ENCODE measurements at regions not wholly inside any gene's neighbourhood (a gene's known extent, or its start where the extent isn't known, plus 50 kb on each side); places are given as distances from the start of the nearest gene placed in this dataset.
A peak's percentile ranks its signal among the peaks of the same experiment; 100 is the strongest.

DNA sequence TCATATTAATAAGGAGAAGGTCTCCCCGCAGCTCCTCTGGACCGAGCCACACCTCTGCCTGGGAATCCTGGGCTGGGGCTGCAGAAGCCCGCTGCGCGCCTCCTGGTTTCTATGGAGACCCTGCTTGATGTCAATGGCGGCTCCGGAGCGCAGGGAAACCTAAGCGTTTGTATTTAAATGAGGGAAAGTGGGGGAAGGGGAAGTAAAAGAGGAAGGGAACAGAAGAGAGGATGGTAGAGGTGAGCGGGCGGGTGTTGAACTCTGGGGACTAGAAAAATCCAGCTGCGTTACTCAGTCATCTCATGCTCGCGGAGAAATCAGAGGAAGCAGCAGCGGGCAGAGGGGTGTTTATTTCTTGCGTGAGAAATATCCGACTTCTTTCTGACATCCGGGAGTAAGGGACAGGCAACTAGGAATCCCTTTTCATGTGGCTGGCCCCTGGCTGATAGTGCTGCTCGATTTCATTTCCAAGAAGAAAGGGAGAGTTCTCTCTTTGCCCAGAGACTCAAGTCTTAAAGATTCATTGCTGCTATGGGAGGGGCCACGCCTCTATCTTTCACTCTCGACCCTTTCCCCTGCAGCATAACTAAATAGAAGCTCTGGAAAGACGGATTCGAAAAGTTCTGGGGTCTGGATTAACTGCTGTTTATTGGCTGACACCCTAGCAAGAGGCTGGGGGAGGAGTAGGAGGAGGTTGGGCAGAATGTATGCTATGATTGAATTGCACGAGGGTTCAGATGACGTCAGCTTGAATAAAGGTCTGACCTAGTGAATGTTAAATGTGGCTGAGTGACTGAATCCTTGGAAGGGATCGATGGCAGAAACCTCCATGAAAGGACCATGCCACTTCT lies 110.5 kb upstream of the GAP43 start:
- ChIA-PET SMC1A (ENCODE audit: uncharacterized antibody, unreplicated experiment) (no interaction called here), CTCF (no interaction called here), POLR2A (no interaction called here), RAD21 (ENCODE audit: unreplicated experiment) (no interaction called here)
- no TSS peak for BruUV-seq (replicated peaks)
- Histone ChIP-seq H3K79me2 (ENCODE audit: control insufficient read depth, insufficient read depth, low read length) (no peaks in the 10 kb centered on the region), H4K20me1 (ENCODE audit: control insufficient read depth, insufficient read depth) (no peaks in the 10 kb centered on the region), H3K4me3 (0 out of 2 replicates have a peak overlapping the region, but pooled peaks have one; percentile 14), H3K36me3 (ENCODE audit: control insufficient read depth in 2 of 2, insufficient read depth in 2 of 2, low read length in 1 of 2) (no peaks in the 10 kb centered on the region), H3K9ac (ENCODE audit: control insufficient read depth, insufficient read depth, low read length) (no peak overlapping the region), H3K27ac (ENCODE audit: control insufficient read depth, insufficient read depth) (no peak overlapping the region), H2AFZ (ENCODE audit: control insufficient read depth, low read depth, low read length) (peak overlapping the region; percentile 21), H3K9me3 (replicated peaks; ENCODE audit: control insufficient read depth, insufficient read depth, low read length) (no peaks in the 10 kb centered on the region), H3K4me1 (ENCODE audit: control insufficient read depth, insufficient read depth, low read length) (no peaks in the 10 kb centered on the region; the same call in 1 of the 2 replicates), H3K27me3 (replicated peaks in 1 of 2; ENCODE audit: control insufficient read depth in 2 of 2, insufficient read depth in 2 of 2, low read length in 1 of 2) (0 out of 4 replicates have a peak, but pooled peaks cover 0 to 2% of the 10 kb centered on the region in 2 experiments), H3K4me2 (ENCODE audit: control insufficient read depth, insufficient read depth) (peak overlapping the region; percentile 51)
- WGBS (ENCODE audit: insufficient coverage, insufficient replicate concordance, low lambda C conversion rate, missing lambda C conversion rate): 2% methylated on average over 26 of the region's 26 CpGs
- ATAC-seq: no peak
- DNase-seq (ENCODE audit: low read depth, low spot score): no peak
- in situ Hi-C loops (cut with MboI) (no loop called here), intact Hi-C loops (cut with micrococcal nuclease; ENCODE audit: unreplicated experiment) (no loop called here)
- TF ChIP-seq YY1 (IDR thresholded peaks at IDR 0.05; ENCODE audit: low read depth, low read length) (0 out of 2 replicates have a peak, but pooled peaks have one; percentile 34), DPF2 (IDR thresholded peaks at IDR 0.05) (no peak), ATF7 (IDR thresholded peaks at IDR 0.05; ENCODE audit: low read depth) (peak; percentile 61)
- FAIRE-seq: no peak

DNA sequence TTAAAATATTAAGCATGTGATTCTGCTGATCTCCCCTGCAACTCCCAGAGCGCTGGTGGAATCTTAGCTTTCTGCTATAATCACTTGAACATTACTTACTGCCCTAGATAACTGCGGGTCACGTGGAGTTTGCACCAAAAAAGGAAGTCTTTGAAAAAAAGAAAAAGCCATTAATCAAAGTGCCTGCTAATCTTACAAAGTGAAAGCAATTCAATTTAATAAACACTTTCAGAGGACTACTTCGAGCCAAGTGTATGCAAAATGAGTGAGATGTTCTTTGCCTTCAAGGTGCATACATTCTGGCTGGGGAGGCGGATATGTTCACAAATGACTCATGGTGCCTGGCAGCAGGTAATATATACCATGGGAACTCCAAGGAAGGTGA lies 109.9 kb upstream of the GAP43 start:
- Histone ChIP-seq H3K4me3 (no peak overlapping the region), H3K9ac (ENCODE audit: control insufficient read depth, insufficient read depth, low read length) (no peak overlapping the region), H3K36me3 (ENCODE audit: control insufficient read depth in 2 of 2, insufficient read depth in 2 of 2, low read length in 1 of 2) (no peaks in the 10 kb centered on the region), H3K27ac (ENCODE audit: control insufficient read depth, insufficient read depth) (no peak overlapping the region), H4K20me1 (ENCODE audit: control insufficient read depth, insufficient read depth) (no peaks in the 10 kb centered on the region), H2AFZ (ENCODE audit: control insufficient read depth, low read depth, low read length) (no peak overlapping the region), H3K27me3 (replicated peaks in 1 of 2; ENCODE audit: control insufficient read depth in 2 of 2, insufficient read depth in 2 of 2, low read length in 1 of 2) (0 out of 4 replicates have a peak, but pooled peaks cover 0 to 2% of the 10 kb centered on the region in 2 experiments), H3K9me3 (replicated peaks; ENCODE audit: control insufficient read depth, insufficient read depth, low read length) (no peaks in the 10 kb centered on the region), H3K79me2 (ENCODE audit: control insufficient read depth, insufficient read depth, low read length) (no peaks in the 10 kb centered on the region), H3K4me1 (ENCODE audit: control insufficient read depth, insufficient read depth, low read length) (no peaks in the 10 kb centered on the region; the same call in 1 of the 2 replicates), H3K4me2 (ENCODE audit: control insufficient read depth, insufficient read depth) (no peak overlapping the region)
- in situ Hi-C loops (cut with MboI): no loop called here
- no peak for FAIRE-seq
- no peak; the same call in 2 of the 3 replicates for ATAC-seq
- SMC1A ChIA-PET (ENCODE audit: uncharacterized antibody, unreplicated experiment): no interaction called here
- no peak for DNase-seq (ENCODE audit: low read depth, low spot score)
- CTCF ChIA-PET: no interaction called here
- RAD21 ChIA-PET (ENCODE audit: unreplicated experiment): no interaction called here
- POLR2A ChIA-PET: no interaction called here
- intact Hi-C loops (cut with micrococcal nuclease; ENCODE audit: unreplicated experiment): no loop called here
- no TSS peak for BruUV-seq (replicated peaks)
- 14% methylated on average over 5 of the region's 5 CpGs for WGBS (ENCODE audit: insufficient coverage, insufficient replicate concordance, low lambda C conversion rate, missing lambda C conversion rate)
- TF ChIP-seq CBFB (IDR thresholded peaks at IDR 0.05; ENCODE audit: low read depth): no peak
- TF ChIP-seq MTA2 (IDR thresholded peaks at IDR 0.05; ENCODE audit: low read depth): no peak
- TF ChIP-seq, protein P1, sequence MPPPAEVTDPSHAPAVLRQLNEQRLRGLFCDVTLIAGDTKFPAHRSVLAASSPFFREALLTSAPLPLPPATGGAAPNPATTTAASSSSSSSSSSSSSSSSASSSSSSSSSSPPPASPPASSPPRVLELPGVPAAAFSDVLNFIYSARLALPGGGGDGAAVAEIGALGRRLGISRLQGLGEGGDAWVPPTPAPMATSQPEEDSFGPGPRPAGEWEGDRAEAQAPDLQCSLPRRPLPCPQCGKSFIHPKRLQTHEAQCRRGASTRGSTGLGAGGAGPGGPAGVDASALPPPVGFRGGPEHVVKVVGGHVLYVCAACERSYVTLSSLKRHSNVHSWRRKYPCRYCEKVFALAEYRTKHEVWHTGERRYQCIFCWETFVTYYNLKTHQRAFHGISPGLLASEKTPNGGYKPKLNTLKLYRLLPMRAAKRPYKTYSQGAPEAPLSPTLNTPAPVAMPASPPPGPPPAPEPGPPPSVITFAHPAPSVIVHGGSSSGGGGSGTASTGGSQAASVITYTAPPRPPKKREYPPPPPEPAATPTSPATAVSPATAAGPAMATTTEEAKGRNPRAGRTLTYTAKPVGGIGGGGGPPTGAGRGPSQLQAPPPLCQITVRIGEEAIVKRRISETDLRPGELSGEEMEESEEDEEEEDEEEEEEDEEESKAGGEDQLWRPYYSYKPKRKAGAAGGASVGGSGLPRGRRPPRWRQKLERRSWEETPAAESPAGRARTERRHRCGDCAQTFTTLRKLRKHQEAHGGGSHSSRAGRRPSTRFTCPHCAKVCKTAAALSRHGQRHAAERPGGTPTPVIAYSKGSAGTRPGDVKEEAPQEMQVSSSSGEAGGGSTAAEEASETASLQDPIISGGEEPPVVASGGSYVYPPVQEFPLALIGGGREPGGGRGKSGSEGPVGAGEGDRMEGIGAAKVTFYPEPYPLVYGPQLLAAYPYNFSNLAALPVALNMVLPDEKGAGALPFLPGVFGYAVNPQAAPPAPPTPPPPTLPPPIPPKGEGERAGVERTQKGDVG (CRISPR knock-in tag; IDR thresholded peaks at IDR 0.05): no peak
- TF ChIP-seq RELA (IDR thresholded peaks at IDR 0.05; ENCODE audit: borderline replicate concordance, partially characterized antibody): no peak
- TF ChIP-seq, protein P2, sequence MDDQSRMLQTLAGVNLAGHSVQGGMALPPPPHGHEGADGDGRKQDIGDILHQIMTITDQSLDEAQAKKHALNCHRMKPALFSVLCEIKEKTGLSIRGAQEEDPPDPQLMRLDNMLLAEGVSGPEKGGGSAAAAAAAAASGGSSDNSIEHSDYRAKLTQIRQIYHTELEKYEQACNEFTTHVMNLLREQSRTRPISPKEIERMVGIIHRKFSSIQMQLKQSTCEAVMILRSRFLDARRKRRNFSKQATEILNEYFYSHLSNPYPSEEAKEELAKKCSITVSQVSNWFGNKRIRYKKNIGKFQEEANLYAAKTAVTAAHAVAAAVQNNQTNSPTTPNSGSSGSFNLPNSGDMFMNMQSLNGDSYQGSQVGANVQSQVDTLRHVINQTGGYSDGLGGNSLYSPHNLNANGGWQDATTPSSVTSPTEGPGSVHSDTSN (IDR thresholded peaks at IDR 0.05; ENCODE audit: insufficient replicate concordance, low read depth, low read length): peak; percentile 51
- TF ChIP-seq, protein P3, sequence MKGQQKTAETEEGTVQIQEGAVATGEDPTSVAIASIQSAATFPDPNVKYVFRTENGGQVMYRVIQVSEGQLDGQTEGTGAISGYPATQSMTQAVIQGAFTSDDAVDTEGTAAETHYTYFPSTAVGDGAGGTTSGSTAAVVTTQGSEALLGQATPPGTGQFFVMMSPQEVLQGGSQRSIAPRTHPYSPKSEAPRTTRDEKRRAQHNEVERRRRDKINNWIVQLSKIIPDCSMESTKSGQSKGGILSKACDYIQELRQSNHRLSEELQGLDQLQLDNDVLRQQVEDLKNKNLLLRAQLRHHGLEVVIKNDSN (IDR thresholded peaks at IDR 0.05; ENCODE audit: borderline replicate concordance, extremely low read length, insufficient read depth, low read depth, low read length): no peak
- no peak for TF ChIP-seq FOXK2 (IDR thresholded peaks at IDR 0.05)
- TF ChIP-seq FOS (IDR thresholded peaks at IDR 0.05; ENCODE audit: borderline replicate concordance, extremely low read depth, insufficient read length): no peak
- TF ChIP-seq ZNF274 (IDR thresholded peaks at IDR 0.05; ENCODE audit: insufficient read depth, insufficient read length): no peak
